Kidney epithelial cell (primary cell): ENCODE measurements at regions not wholly inside any gene's neighbourhood (a gene's known extent, or its start where the extent isn't known, plus 50 kb on each side); places are given as distances from the start of the nearest gene placed in this dataset.

ENCODE experiments used
- DNase-seq: peaks from one replicate; pipeline ENCODE4 v3.0.0-alpha.2; 2010; ENCODE audit warnings: low read depth
- H3K27me3 ChIP-seq: 2 replicates; pipeline ENCODE4 v1.6.0; 2011; ENCODE audit warnings: low read length; ENCODE audit not compliant: control insufficient read depth, insufficient read depth
- H3K36me3 ChIP-seq: 2 replicates; pipeline ENCODE4 v1.5.1; 2011; ENCODE audit warnings: low read length; ENCODE audit not compliant: control insufficient read depth, insufficient read depth
- H3K4me3 ChIP-seq: 2 replicates; pipeline ENCODE4 v1.5.1; 2011; ENCODE audit warnings: low read depth, mild to moderate bottlenecking, control low read depth, low read length
- CTCF ChIP-seq: IDR thresholded peaks from 2 replicates; pipeline ENCODE4 v1.5.1; 2011; ENCODE audit warnings: mild to moderate bottlenecking, moderate library complexity, low read length, control low read depth, inconsistent platforms; ENCODE audit not compliant: insufficient read depth, poor library complexity, severe bottlenecking

GRCh38 chr3:177603148-177603603 lies 405.9 kb upstream of the TBL1XR1 start:
- no peak for DNase-seq
- Histone ChIP-seq H3K4me3 (no peak overlapping the region), H3K36me3 (no peaks in the 10 kb centered on the region), H3K27me3 (no peaks in the 10 kb centered on the region)
- TF ChIP-seq CTCF: no peak

GRCh38 chr3:177604181-177604580 lies 406.9 kb upstream of the TBL1XR1 start:
- Histone ChIP-seq H3K36me3 (no peaks in the 10 kb centered on the region), H3K27me3 (no peaks in the 10 kb centered on the region), H3K4me3 (no peak overlapping the region)
- DNase-seq: no peak
- no peak for TF ChIP-seq CTCF

- TF ChIP-seq CTCF: no peak
- no peak for DNase-seq
- H3K4me3 ChIP-seq: no peak overlapping the region
- no peaks in the 10 kb centered on the region for H3K36me3 ChIP-seq
- no peaks in the 10 kb centered on the region for H3K27me3 ChIP-seq
Observed at GRCh38 chr3:177606891-177607290, 409.6 kb upstream of the TBL1XR1 start.

- Histone ChIP-seq H3K27me3 (no peaks in the 10 kb centered on the region), H3K4me3 (no peak overlapping the region), H3K36me3 (no peaks in the 10 kb centered on the region)
- no peak for TF ChIP-seq CTCF
- DNase-seq: no peak
Observed at GRCh38 chr3:177607589-177607988, 410.3 kb upstream of the TBL1XR1 start.

GRCh38 chr3:177608443-177608842 lies 411.2 kb upstream of the TBL1XR1 start:
- Histone ChIP-seq H3K4me3 (no peak overlapping the region), H3K36me3 (no peaks in the 10 kb centered on the region), H3K27me3 (no peaks in the 10 kb centered on the region)
- no peak for TF ChIP-seq CTCF
- no peak for DNase-seq

- DNase-seq: no peak
- TF ChIP-seq CTCF: no peak
- Histone ChIP-seq H3K4me3 (no peak overlapping the region), H3K27me3 (no peaks in the 10 kb centered on the region), H3K36me3 (no peaks in the 10 kb centered on the region)
Observed at GRCh38 chr3:177609613-177610012, 412.3 kb upstream of the TBL1XR1 start.
